ENCODE measurements at regions not wholly inside any gene's neighbourhood (a gene's known extent, or its start where the extent isn't known, plus 50 kb on each side); places are given as distances from the start of the nearest gene placed in this dataset.

GRCh38 chr3:74304424-74304823, 310.0 kb downstream of the CNTN3 start:
- no peak overlapping the region for H2AK5ac ChIP-seq (ENCODE audit: insufficient read length, low read length)
- H3K14ac ChIP-seq (ENCODE audit: insufficient read depth, low read length): no peak overlapping the region
- H3K9me3 ChIP-seq (ENCODE audit: control insufficient read depth, low read depth, low read length): no peaks in the 10 kb centered on the region
- no peak overlapping the region for H3K9ac ChIP-seq (ENCODE audit: extremely low read depth, insufficient read length, low read length)
- no peak overlapping the region for H4K8ac ChIP-seq (replicated peaks; ENCODE audit: insufficient read length, low read depth, low read length)
- H2BK15ac ChIP-seq (ENCODE audit: low read depth, low read length): no peak overlapping the region
- H3K27ac ChIP-seq (ENCODE audit: insufficient read length, low read depth, low read length): no peak overlapping the region
- no peak overlapping the region for H2BK5ac ChIP-seq (ENCODE audit: insufficient read length, low read length)
- H3K27me3 ChIP-seq (ENCODE audit: insufficient read depth, low read length): no peaks in the 10 kb centered on the region
- no peaks in the 10 kb centered on the region for H3K79me1 ChIP-seq (ENCODE audit: insufficient read depth, low read depth, low read length, poor library complexity, severe bottlenecking)
- H3K4ac ChIP-seq (ENCODE audit: low read depth, low read length): no peak overlapping the region
- no peak for DNase-seq
- Mint-ChIP-seq H3K27ac (no peak overlapping the region), H3K36me3 (ENCODE audit: insufficient read depth in 1 of 3, low read depth in 3 of 3) (no peaks in the 10 kb centered on the region; a peak in 1 of 7 replicates), H3K27me3 (ENCODE audit: low read depth) (no peaks in the 10 kb centered on the region), H3K4me1 (no peaks in the 10 kb centered on the region), H3K9me3 (no peaks in the 10 kb centered on the region), H3K4me3 (no peak overlapping the region)
- no peak overlapping the region for H3K56ac ChIP-seq (ENCODE audit: insufficient read length, low read depth, low read length)
- no peak overlapping the region for H2BK12ac ChIP-seq (ENCODE audit: insufficient read length, low read depth, low read length)
- no peaks in the 10 kb centered on the region for H3K79me2 ChIP-seq (ENCODE audit: insufficient read depth, low read length)
- H3K4me2 ChIP-seq (ENCODE audit: insufficient read depth, insufficient read length, low read length): no peak overlapping the region
- H3T11ph ChIP-seq (ENCODE audit: low read length): no peak overlapping the region
- no peak overlapping the region for H2BK20ac ChIP-seq (ENCODE audit: low read depth, low read length, poor library complexity, severe bottlenecking)
- TF ChIP-seq CTCF (conservative IDR thresholded peaks at IDR 0.05): no peak
- no peaks in the 10 kb centered on the region for H3K23me2 ChIP-seq (ENCODE audit: insufficient read length, low read depth, low read length, poor library complexity, severe bottlenecking)
- H4K5ac ChIP-seq (ENCODE audit: insufficient read length, low read depth, low read length): no peak overlapping the region
- no peak overlapping the region for H4K91ac ChIP-seq (ENCODE audit: insufficient read length, low read depth, low read length)
- no peaks in the 10 kb centered on the region for H4K20me1 ChIP-seq (ENCODE audit: control insufficient read depth, insufficient read depth, insufficient read length)
- no peak overlapping the region for H3K18ac ChIP-seq (ENCODE audit: insufficient read length, low read depth, low read length)
- H2AFZ ChIP-seq (ENCODE audit: low read length): no peak overlapping the region
- H3K23ac ChIP-seq (ENCODE audit: insufficient read length, low read depth, low read length): no peak overlapping the region
- WGBS (ENCODE audit: extremely low coverage, insufficient read length, low lambda C conversion rate): no CpG with 5 or more reads among the region's 1 CpG
- no peak overlapping the region for H2BK120ac ChIP-seq (ENCODE audit: low read depth, low read length, poor library complexity, severe bottlenecking)
- no peaks in the 10 kb centered on the region for H3K4me1 ChIP-seq (ENCODE audit: insufficient read depth, low read length)

Data from H9 (cell line).